ENCODE measurements at regions not wholly inside any gene's neighbourhood (a gene's known extent, or its start where the extent isn't known, plus 50 kb on each side); places are given as distances from the start of the nearest gene placed in this dataset.

DNA sequence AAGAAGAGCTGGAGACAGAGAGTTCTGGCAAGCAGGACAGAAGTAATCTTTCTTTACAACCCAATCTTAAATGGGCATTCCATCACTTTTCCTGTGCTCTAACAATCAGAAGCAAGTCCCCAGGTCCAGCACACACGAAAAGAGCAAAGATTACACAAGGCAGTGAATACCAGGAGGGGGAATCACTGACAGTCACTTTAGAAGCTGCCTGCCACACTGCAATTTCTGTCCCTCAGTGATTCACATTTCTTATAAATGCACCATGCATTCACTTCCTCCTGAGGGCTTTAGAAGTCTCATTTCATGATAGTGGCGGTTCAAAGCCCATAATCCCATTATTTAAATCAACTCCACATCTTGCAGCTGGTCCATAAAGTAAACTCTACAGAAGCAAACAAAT lies 362.5 kb downstream of the POM121L12 start:
- H3K4me3 Mint-ChIP-seq (ENCODE audit: unreplicated experiment), result no peak overlapping the region
- TF ChIP-seq, protein P1, sequence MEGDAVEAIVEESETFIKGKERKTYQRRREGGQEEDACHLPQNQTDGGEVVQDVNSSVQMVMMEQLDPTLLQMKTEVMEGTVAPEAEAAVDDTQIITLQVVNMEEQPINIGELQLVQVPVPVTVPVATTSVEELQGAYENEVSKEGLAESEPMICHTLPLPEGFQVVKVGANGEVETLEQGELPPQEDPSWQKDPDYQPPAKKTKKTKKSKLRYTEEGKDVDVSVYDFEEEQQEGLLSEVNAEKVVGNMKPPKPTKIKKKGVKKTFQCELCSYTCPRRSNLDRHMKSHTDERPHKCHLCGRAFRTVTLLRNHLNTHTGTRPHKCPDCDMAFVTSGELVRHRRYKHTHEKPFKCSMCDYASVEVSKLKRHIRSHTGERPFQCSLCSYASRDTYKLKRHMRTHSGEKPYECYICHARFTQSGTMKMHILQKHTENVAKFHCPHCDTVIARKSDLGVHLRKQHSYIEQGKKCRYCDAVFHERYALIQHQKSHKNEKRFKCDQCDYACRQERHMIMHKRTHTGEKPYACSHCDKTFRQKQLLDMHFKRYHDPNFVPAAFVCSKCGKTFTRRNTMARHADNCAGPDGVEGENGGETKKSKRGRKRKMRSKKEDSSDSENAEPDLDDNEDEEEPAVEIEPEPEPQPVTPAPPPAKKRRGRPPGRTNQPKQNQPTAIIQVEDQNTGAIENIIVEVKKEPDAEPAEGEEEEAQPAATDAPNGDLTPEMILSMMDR (IDR thresholded peaks at IDR 0.05; ENCODE audit: unreplicated experiment), result no peak
- no peak for DNase-seq (ENCODE audit: unreplicated experiment)
- intact Hi-C loops (cut with micrococcal nuclease), result no loop called here
- no TSS peak for BruUV-seq (replicated peaks)
- POLR2A ChIA-PET, result no interaction called here
- peaks cover 34% of the 10 kb centered on the region for H3K27me3 Mint-ChIP-seq (ENCODE audit: insufficient read depth, unreplicated experiment)
- CTCF ChIA-PET, result interaction anchor here (0.7 to 0.8 kb wide), 3 partner anchors 7 to 1440 kb away, joined by 3 read pairs; no protein-coding TSS in a partner anchor
- no peaks in the 10 kb centered on the region for H3K4me1 Mint-ChIP-seq (ENCODE audit: insufficient read depth, unreplicated experiment)
- no peaks in the 10 kb centered on the region for H3K36me3 Mint-ChIP-seq (ENCODE audit: insufficient read depth, unreplicated experiment)
- H3K27ac Mint-ChIP-seq (ENCODE audit: low read depth, unreplicated experiment), result no peak overlapping the region
- H3K9me3 Mint-ChIP-seq (ENCODE audit: unreplicated experiment), result no peaks in the 10 kb centered on the region

DNA sequence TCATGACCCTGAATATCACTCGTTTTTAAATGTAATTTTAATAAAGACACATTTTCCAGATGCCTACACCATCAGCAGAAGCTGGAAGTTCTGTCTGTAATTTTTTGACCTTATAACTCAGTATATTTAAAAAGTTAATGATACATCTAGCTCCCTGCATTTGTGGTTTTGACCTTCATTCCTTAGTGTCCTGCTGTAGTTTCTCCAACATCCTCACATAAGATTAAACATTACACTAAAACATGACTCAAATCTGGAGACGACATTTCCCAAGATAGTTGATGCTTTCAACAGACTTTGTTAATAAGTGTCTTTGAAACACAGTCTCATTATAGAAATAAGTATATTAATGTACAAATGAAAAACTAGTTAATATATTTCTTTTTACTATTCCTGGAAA lies 363.1 kb downstream of the POM121L12 start:
- POLR2A ChIA-PET, result no interaction called here
- BruUV-seq (replicated peaks), result no TSS peak
- intact Hi-C loops (cut with micrococcal nuclease), result no loop called here
- peaks cover 34% of the 10 kb centered on the region for H3K27me3 Mint-ChIP-seq (ENCODE audit: insufficient read depth, unreplicated experiment)
- CTCF ChIA-PET, result interaction anchor here (0.7 to 0.8 kb wide), 2 partner anchors 14 to 1439 kb away, joined by 3 read pairs; no protein-coding TSS in a partner anchor
- H3K27ac Mint-ChIP-seq (ENCODE audit: low read depth, unreplicated experiment), result no peak overlapping the region
- no peaks in the 10 kb centered on the region for H3K36me3 Mint-ChIP-seq (ENCODE audit: insufficient read depth, unreplicated experiment)
- H3K4me3 Mint-ChIP-seq (ENCODE audit: unreplicated experiment), result no peak overlapping the region
- DNase-seq (ENCODE audit: unreplicated experiment), result no peak
- no peaks in the 10 kb centered on the region for H3K4me1 Mint-ChIP-seq (ENCODE audit: insufficient read depth, unreplicated experiment)
- TF ChIP-seq, protein P1 (IDR thresholded peaks at IDR 0.05; ENCODE audit: unreplicated experiment), result no peak
- no peaks in the 10 kb centered on the region for H3K9me3 Mint-ChIP-seq (ENCODE audit: unreplicated experiment)

DNA sequence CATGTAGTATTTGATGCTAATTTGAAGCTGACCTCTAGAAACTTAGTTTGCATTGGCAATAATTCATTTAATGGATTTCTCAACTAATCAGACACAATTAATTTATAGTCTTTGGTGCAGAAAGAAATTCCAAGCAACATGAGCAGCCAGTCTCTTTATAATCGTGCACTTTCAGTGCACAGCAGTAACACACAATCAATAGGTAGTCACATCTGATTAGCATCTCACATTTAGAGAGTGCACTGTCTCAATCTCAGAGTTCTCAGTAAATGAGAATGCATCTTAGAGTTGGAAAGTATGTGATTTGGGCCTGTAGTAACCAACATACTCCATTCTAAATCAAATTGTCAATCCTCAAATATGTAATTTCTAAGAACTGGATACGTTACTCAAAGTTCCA lies 377.6 kb downstream of the POM121L12 start:
- ChIA-PET POLR2A (no interaction called here), CTCF (interaction anchor here (0.9 kb wide), 1 partner anchor 15 kb away, joined by 3 read pairs; no protein-coding TSS in a partner anchor)
- Mint-ChIP-seq H3K27ac (ENCODE audit: low read depth, unreplicated experiment) (no peak overlapping the region), H3K9me3 (ENCODE audit: unreplicated experiment) (no peaks in the 10 kb centered on the region), H3K36me3 (ENCODE audit: insufficient read depth, unreplicated experiment) (no peaks in the 10 kb centered on the region), H3K4me1 (ENCODE audit: insufficient read depth, unreplicated experiment) (no peaks in the 10 kb centered on the region), H3K27me3 (ENCODE audit: insufficient read depth, unreplicated experiment) (peaks cover 83% of the 10 kb centered on the region), H3K4me3 (ENCODE audit: unreplicated experiment) (no peak overlapping the region)
- BruUV-seq (replicated peaks), result no TSS peak
- TF ChIP-seq, protein P1 (IDR thresholded peaks at IDR 0.05; ENCODE audit: unreplicated experiment), result no peak
- intact Hi-C loops (cut with micrococcal nuclease), result no loop called here
- no peak for DNase-seq (ENCODE audit: unreplicated experiment)

DNA sequence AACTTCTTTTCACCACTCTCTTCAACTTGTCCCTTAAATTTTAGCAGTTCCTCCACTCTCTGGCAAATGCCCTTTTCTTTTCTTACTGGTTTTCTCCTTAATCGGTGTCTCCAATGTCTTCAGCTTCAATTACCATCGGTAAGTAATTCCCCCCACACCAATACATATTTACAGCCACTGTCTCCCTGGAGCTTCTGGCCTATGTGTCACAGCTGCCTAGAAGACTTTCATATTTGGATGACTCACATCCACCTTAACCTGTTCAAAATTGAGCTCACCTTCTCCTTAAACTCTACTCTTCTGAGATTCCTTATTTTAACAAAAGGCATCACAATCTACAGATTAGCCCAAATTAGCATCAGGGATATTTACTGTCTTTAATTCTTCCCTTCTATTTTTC lies 380.4 kb downstream of the POM121L12 start:
- intact Hi-C loops (cut with micrococcal nuclease), result no loop called here
- Mint-ChIP-seq H3K4me3 (ENCODE audit: unreplicated experiment) (no peak overlapping the region), H3K9me3 (ENCODE audit: unreplicated experiment) (no peaks in the 10 kb centered on the region), H3K36me3 (ENCODE audit: insufficient read depth, unreplicated experiment) (no peaks in the 10 kb centered on the region), H3K27ac (ENCODE audit: low read depth, unreplicated experiment) (no peak overlapping the region), H3K27me3 (ENCODE audit: insufficient read depth, unreplicated experiment) (peaks cover 92% of the 10 kb centered on the region), H3K4me1 (ENCODE audit: insufficient read depth, unreplicated experiment) (no peaks in the 10 kb centered on the region)
- DNase-seq (ENCODE audit: unreplicated experiment), result no peak
- CTCF ChIA-PET, result no interaction called here
- POLR2A ChIA-PET, result no interaction called here
- TF ChIP-seq, protein P1 (IDR thresholded peaks at IDR 0.05; ENCODE audit: unreplicated experiment), result no peak
- BruUV-seq (replicated peaks), result no TSS peak

Data from MCF 10A (cell line).